H9 (cell line): ENCODE measurements at regions not wholly inside any gene's neighbourhood (a gene's known extent, or its start where the extent isn't known, plus 50 kb on each side); places are given as distances from the start of the nearest gene placed in this dataset.

Source experiments
- DNase-seq: peaks from one replicate; pipeline ENCODE4 v3.0.0-alpha.2; 2017
- H2AFZ ChIP-seq: one replicate; pipeline ENCODE4 v1.6.1; 2013; ENCODE audit warnings: mild to moderate bottlenecking, low read length, control low read depth, moderate library complexity
- H2AK5ac ChIP-seq: 2 replicates; pipeline ENCODE4 v1.6.1; 2013; ENCODE audit warnings: low read length, control low read depth, mixed read lengths; ENCODE audit not compliant: insufficient read length
- H2BK120ac ChIP-seq: one replicate; pipeline ENCODE4 v1.6.1; 2013; ENCODE audit warnings: low read depth, mild to moderate bottlenecking, low read length, control low read depth, inconsistent platforms; ENCODE audit not compliant: poor library complexity, severe bottlenecking
- H2BK12ac ChIP-seq: 2 replicates; pipeline ENCODE4 v1.6.1; 2013; ENCODE audit warnings: low read length, control low read depth, mixed read lengths, low read depth; ENCODE audit not compliant: insufficient read length
- H2BK15ac ChIP-seq: 2 replicates; pipeline ENCODE4 v1.6.1; 2013; ENCODE audit warnings: low read depth, low read length, control low read depth
- H2BK20ac ChIP-seq: one replicate; pipeline ENCODE4 v1.6.1; 2013; ENCODE audit warnings: low read depth, mild to moderate bottlenecking, low read length, control low read depth, inconsistent platforms; ENCODE audit not compliant: poor library complexity, severe bottlenecking
- H2BK5ac ChIP-seq: 2 replicates; pipeline ENCODE4 v1.6.1; 2013; ENCODE audit warnings: low read length, control low read depth, mixed read lengths; ENCODE audit not compliant: insufficient read length
- H3K14ac ChIP-seq: 2 replicates; pipeline ENCODE4 v1.6.1; 2013; ENCODE audit warnings: low read length, control low read depth; ENCODE audit not compliant: insufficient read depth
- H3K18ac ChIP-seq: 2 replicates; pipeline ENCODE4 v1.6.1; 2013; ENCODE audit warnings: low read depth, mild to moderate bottlenecking, mixed read lengths, low read length, control low read depth; ENCODE audit not compliant: insufficient read length
- H3K23ac ChIP-seq: 2 replicates; pipeline ENCODE4 v1.6.1; 2013; ENCODE audit warnings: low read length, control low read depth, mixed read lengths, low read depth; ENCODE audit not compliant: insufficient read length
- H3K23me2 ChIP-seq: 2 replicates; pipeline ENCODE4 v1.6.1; 2013; ENCODE audit warnings: low read depth, mild to moderate bottlenecking, mixed read lengths, low read length, control low read depth; ENCODE audit not compliant: insufficient read length, poor library complexity, severe bottlenecking
- H3K27ac ChIP-seq: 2 replicates; pipeline ENCODE4 v1.5.1; 2013; ENCODE audit warnings: low read length, control low read depth, mixed read lengths, low read depth; ENCODE audit not compliant: insufficient read length
- H3K27me3 ChIP-seq: 2 replicates; pipeline ENCODE4 v1.6.1; 2013; ENCODE audit warnings: low read length, control low read depth, inconsistent platforms; ENCODE audit not compliant: insufficient read depth
- H3K4ac ChIP-seq: 2 replicates; pipeline ENCODE4 v1.6.1; 2013; ENCODE audit warnings: low read depth, mild to moderate bottlenecking, control low read depth, inconsistent platforms, low read length, moderate library complexity
- H3K4me1 ChIP-seq: 2 replicates; pipeline ENCODE4 v1.6.1; 2013; ENCODE audit warnings: low read length, control low read depth, inconsistent platforms; ENCODE audit not compliant: insufficient read depth
- H3K4me2 ChIP-seq: 2 replicates; pipeline ENCODE4 v1.6.1; 2013; ENCODE audit warnings: low read length, control low read depth, mixed read lengths; ENCODE audit not compliant: insufficient read length, insufficient read depth
- H3K56ac ChIP-seq: 2 replicates; pipeline ENCODE4 v1.6.1; 2013; ENCODE audit warnings: low read depth, mild to moderate bottlenecking, mixed read lengths, low read length, control low read depth; ENCODE audit not compliant: insufficient read length
- H3K79me1 ChIP-seq: 2 replicates; pipeline ENCODE4 v1.6.1; 2013; ENCODE audit warnings: low read depth, mild to moderate bottlenecking, moderate library complexity, low read length, control low read depth, inconsistent platforms; ENCODE audit not compliant: insufficient read depth, poor library complexity, severe bottlenecking
- H3K79me2 ChIP-seq: 2 replicates; pipeline ENCODE4 v1.6.1; 2013; ENCODE audit warnings: low read length, control low read depth, inconsistent platforms; ENCODE audit not compliant: insufficient read depth
- H3K9ac ChIP-seq: 2 replicates; pipeline ENCODE4 v1.6.1; 2013; ENCODE audit warnings: low read length, control low read depth, mixed read lengths; ENCODE audit not compliant: insufficient read length; ENCODE audit errors: extremely low read depth
- H3K9me3 ChIP-seq: one replicate; pipeline ENCODE4 v1.6.1; 2013; ENCODE audit warnings: low read depth, low read length, inconsistent platforms; ENCODE audit not compliant: control insufficient read depth
- H3T11ph ChIP-seq: one replicate; pipeline ENCODE4 v1.6.1; 2013; ENCODE audit warnings: mild to moderate bottlenecking, low read length, control low read depth, inconsistent platforms
- H4K20me1 ChIP-seq: one replicate; pipeline ENCODE4 v1.6.1; 2013; ENCODE audit not compliant: control insufficient read depth, insufficient read length, insufficient read depth
- H4K5ac ChIP-seq: 2 replicates; pipeline ENCODE4 v1.6.1; 2013; ENCODE audit warnings: low read depth, mild to moderate bottlenecking, mixed read lengths, low read length, control low read depth; ENCODE audit not compliant: insufficient read length
- H4K8ac ChIP-seq: replicated peaks from 2 replicates; pipeline ENCODE4 v1.6.1; 2013; ENCODE audit warnings: low read length, control low read depth, mixed read lengths, low read depth; ENCODE audit not compliant: insufficient read length
- H4K91ac ChIP-seq: 2 replicates; pipeline ENCODE4 v1.6.1; 2013; ENCODE audit warnings: low read depth, mild to moderate bottlenecking, moderate library complexity, mixed read lengths, low read length, control low read depth; ENCODE audit not compliant: insufficient read length
- H3K27ac Mint-ChIP-seq, 3 experiments: 2 replicates in 2 of 3; 3 replicates in 1 of 3; pipeline ENCODE4 v1.8.0; 2020 to 2021; ENCODE audit warnings: mixed read lengths in 3 of 3, mild to moderate bottlenecking in 1 of 3, moderate library complexity in 1 of 3
- H3K27me3 Mint-ChIP-seq: 2 replicates; pipeline ENCODE4 v1.8.0; 2021; ENCODE audit warnings: low read depth, mild to moderate bottlenecking, moderate library complexity, mixed read lengths
- H3K36me3 Mint-ChIP-seq, 3 experiments: 2 replicates in 2 of 3; 3 replicates in 1 of 3; pipeline ENCODE4 v1.8.0; 2020 to 2021; ENCODE audit warnings: low read depth in 3 of 3, mixed read lengths in 3 of 3; ENCODE audit not compliant: insufficient read depth in 1 of 3
- H3K4me1 Mint-ChIP-seq, 2 experiments: 2 replicates each; pipeline ENCODE4 v1.8.0; 2020; ENCODE audit warnings: mixed read lengths in 2 of 2
- H3K4me3 Mint-ChIP-seq, 2 experiments: 2 replicates in 1 of 2; 3 replicates in 1 of 2; pipeline ENCODE4 v1.8.0; 2020 to 2021; ENCODE audit warnings: mild to moderate bottlenecking in 2 of 2, mixed read lengths in 2 of 2, moderate library complexity in 1 of 2
- H3K9me3 Mint-ChIP-seq, 2 experiments: 2 replicates in 1 of 2; 3 replicates in 1 of 2; pipeline ENCODE4 v1.8.0; 2020; ENCODE audit warnings: mild to moderate bottlenecking in 2 of 2, mixed read lengths in 2 of 2, moderate library complexity in 1 of 2
- CTCF ChIP-seq: fragments of 200-600 bp; sonication (generic); conservative IDR thresholded peaks from 3 replicates; pipeline ENCODE4 v1.8.0; 2021; ENCODE audit warnings: antibody characterized with exemption, mild to moderate bottlenecking
- WGBS: extraction: QIAGEN DNeasy Blood & Tissue Kit; methylation state at CpG from one replicate; pipeline ENCODE4 v1.1.7; 2013; ENCODE audit warnings: missing lambda C conversion rate, low lambda C conversion rate, mixed read lengths; ENCODE audit not compliant: insufficient read length; ENCODE audit errors: extremely low coverage; 5-methylcytosine and 5-hydroxymethylcytosine counted together

GRCh38 chr4:52243367-52243766 lies 192.3 kb downstream of the SPATA18 start:
- no peak overlapping the region for H4K8ac ChIP-seq
- no peak overlapping the region for H3T11ph ChIP-seq
- no peak overlapping the region for H3K27ac ChIP-seq
- H3K4me3 Mint-ChIP-seq, result no peak overlapping the region
- no peak overlapping the region for H2BK15ac ChIP-seq
- H3K9me3 ChIP-seq, result no peaks in the 10 kb centered on the region
- H3K4me2 ChIP-seq, result no peak overlapping the region
- no peaks in the 10 kb centered on the region for H3K23me2 ChIP-seq
- no peaks in the 10 kb centered on the region for H3K79me1 ChIP-seq
- H3K9me3 Mint-ChIP-seq, result no peaks in the 10 kb centered on the region
- no peaks in the 10 kb centered on the region for H4K20me1 ChIP-seq
- no peak for DNase-seq
- H2AK5ac ChIP-seq, result no peak overlapping the region
- no CpG with 5 or more reads among the region's 5 CpGs for WGBS
- no peak overlapping the region for H3K56ac ChIP-seq
- no peak overlapping the region for H3K9ac ChIP-seq
- H2BK12ac ChIP-seq, result no peak overlapping the region
- no peak overlapping the region for H2BK120ac ChIP-seq
- no peak for TF ChIP-seq CTCF
- H4K91ac ChIP-seq, result no peak overlapping the region
- H3K79me2 ChIP-seq, result no peaks in the 10 kb centered on the region
- no peak overlapping the region for H3K18ac ChIP-seq
- H3K14ac ChIP-seq, result no peak overlapping the region
- no peaks in the 10 kb centered on the region; the same call in 1 of the 2 replicates for H3K27me3 Mint-ChIP-seq
- H3K4me1 Mint-ChIP-seq, result peaks cover 8 to 14% of the 10 kb centered on the region in 2 experiments
- no peak overlapping the region for H4K5ac ChIP-seq
- no peak overlapping the region for H2AFZ ChIP-seq
- no peaks in the 10 kb centered on the region for H3K27me3 ChIP-seq
- H3K36me3 Mint-ChIP-seq, result peaks cover 0 to 2% (median 0%) of the 10 kb centered on the region in 3 experiments; a peak in 3 of 7 replicates
- peaks cover 3% of the 10 kb centered on the region for H3K4me1 ChIP-seq
- H2BK5ac ChIP-seq, result no peak overlapping the region
- no peak overlapping the region for H3K23ac ChIP-seq
- no peak overlapping the region for H3K27ac Mint-ChIP-seq
- H2BK20ac ChIP-seq, result no peak overlapping the region
- H3K4ac ChIP-seq, result no peak overlapping the region
